GM12874 (cell line): ENCODE measurements at regions not wholly inside any gene's neighbourhood (a gene's known extent, or its start where the extent isn't known, plus 50 kb on each side); places are given as distances from the start of the nearest gene placed in this dataset.

ENCODE experiments used
- TF ChIP-seq, protein P1 (sequence below): IDR thresholded peaks from 2 replicates; pipeline ENCODE4 v1.5.1; 2011; ENCODE audit warnings: low read depth, mild to moderate bottlenecking, control low read depth, low read length, moderate library complexity; ENCODE audit not compliant: insufficient read depth

DNA sequence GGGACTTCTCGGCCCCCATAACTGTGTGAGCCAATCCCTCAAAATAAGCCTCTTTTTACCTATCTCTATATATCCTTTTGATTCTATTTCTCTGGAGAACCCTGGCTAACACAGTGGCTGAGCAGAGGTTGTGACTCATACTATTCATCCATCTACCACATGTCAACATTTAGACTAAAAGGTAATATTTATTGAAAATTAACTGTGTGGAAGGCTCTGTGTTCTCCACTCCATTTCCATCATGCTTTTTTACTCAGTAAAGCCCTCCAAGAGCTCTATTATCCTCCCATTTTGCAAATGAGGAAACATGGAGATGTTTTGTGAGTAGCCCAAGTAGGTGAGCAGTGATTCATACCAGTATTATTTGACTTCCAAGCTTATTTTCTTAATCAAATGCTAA, 217.9 kb upstream of the DCBLD2 start:
- TF ChIP-seq, protein P1, sequence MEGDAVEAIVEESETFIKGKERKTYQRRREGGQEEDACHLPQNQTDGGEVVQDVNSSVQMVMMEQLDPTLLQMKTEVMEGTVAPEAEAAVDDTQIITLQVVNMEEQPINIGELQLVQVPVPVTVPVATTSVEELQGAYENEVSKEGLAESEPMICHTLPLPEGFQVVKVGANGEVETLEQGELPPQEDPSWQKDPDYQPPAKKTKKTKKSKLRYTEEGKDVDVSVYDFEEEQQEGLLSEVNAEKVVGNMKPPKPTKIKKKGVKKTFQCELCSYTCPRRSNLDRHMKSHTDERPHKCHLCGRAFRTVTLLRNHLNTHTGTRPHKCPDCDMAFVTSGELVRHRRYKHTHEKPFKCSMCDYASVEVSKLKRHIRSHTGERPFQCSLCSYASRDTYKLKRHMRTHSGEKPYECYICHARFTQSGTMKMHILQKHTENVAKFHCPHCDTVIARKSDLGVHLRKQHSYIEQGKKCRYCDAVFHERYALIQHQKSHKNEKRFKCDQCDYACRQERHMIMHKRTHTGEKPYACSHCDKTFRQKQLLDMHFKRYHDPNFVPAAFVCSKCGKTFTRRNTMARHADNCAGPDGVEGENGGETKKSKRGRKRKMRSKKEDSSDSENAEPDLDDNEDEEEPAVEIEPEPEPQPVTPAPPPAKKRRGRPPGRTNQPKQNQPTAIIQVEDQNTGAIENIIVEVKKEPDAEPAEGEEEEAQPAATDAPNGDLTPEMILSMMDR: no peak

GRCh38 chr3:99118381-99118780, 216.9 kb upstream of the DCBLD2 start:
- TF ChIP-seq, protein P1: no peak

GRCh38 chr3:99114565-99115291, 213.2 kb upstream of the DCBLD2 start:
- TF ChIP-seq, protein P1: peak; percentile 54; the same call in 1 of the 2 replicates

DNA sequence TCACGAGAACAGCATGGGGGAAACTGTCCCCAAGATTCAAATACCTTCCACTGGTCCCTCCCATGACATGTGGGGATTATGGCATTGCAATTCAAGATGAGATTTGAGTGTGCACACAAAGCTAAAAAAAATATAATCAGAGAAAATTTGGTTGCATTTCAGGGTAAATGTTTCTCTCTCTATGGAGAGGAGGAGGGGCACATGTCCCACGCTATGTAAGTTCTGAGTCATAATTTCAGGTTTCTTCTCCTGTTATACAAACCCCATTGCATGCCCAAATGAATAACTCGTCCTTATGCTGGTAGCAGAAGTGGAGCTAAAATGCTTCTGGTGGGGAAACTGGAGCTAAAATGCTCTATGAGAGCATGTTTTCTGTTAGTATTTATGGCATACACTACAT, 209.7 kb upstream of the DCBLD2 start:
- TF ChIP-seq, protein P1: no peak

- TF ChIP-seq, protein P1: no peak
Observed at GRCh38 chr3:99110401-99110800, 208.9 kb upstream of the DCBLD2 start.

GRCh38 chr3:99108508-99108907, 207.0 kb upstream of the DCBLD2 start:
- TF ChIP-seq, protein P1: no peak

- TF ChIP-seq, protein P1: no peak
Observed at GRCh38 chr3:99094606-99095005, 193.1 kb upstream of the DCBLD2 start.
